HG03064 (cell line): ENCODE measurements at regions not wholly inside any gene's neighbourhood (a gene's known extent, or its start where the extent isn't known, plus 50 kb on each side); places are given as distances from the start of the nearest gene placed in this dataset.

Experiments used
- ATAC-seq: cut with Tn5 transposase; IDR thresholded peaks from one replicate; pipeline ENCODE4 v1.9.1; 2021; ENCODE audit warnings: low read depth; ENCODE audit not compliant: unreplicated experiment

DNA sequence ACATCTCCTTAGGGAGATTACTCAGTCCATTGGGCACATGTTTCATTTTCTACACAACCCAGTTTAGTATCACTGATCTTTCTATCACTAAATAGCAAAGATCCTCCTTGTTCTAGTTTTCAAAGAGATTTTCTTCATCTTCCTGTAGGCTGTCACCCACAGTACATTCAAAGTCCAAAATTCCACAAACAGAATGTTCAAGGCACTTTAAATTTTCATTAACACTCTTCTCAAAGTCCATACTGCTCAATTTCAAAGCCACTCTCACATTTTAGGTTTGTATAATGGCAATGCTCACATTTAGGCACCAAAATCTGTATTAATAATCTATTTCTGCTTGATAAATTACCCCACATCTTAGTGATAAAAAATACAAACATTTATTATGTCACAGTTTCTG, 152.8 kb downstream of the FSIP2 start:
- ATAC-seq, result no peak

DNA sequence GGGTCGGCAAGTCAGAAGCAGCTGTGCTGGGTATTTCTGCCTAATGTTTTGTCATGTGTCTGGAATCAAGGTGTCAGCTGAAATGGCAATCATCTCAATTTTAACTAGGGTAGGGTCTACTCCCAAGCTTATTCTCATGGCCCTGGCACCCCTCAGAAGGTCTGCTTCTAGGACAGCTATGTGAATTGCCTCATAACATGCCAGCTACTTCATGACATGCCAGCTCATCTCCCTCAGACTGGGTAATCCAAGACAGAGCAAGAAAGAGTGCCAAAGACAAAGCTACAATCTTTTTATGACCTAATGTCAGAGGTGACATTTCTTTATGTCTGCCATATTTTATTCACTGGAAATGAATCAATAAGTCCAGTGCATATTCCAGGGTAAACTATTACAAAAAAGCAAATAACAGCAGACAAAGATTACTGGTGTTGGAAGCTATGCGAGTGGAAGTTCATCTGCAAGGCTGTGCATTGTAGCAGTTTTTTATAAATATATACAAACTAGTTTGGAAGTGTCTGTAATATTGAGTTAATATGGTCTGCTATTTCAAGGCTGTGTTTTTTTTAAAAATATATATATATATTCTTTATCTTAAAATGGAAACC, 153.3 kb downstream of the FSIP2 start:
- no peak for ATAC-seq

DNA sequence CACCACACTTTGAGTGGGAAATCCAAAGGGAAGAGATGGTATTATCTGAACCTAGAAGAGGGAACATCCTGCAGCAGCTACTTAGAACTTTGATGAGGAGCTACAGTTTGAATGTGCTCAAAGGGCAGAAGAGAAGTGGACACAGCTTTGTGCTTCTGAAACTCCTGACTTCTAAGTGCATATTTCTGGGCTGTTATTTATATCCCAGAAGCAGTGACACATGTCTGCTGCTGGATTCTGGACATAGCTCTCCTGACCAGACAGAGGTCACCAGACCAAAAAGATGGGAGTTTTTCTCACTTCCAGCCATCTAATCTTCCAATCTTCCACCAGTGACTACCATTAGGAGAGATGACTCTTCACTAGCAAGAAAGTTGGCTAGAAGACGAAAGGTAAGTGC, 153.9 kb downstream of the FSIP2 start:
- no peak for ATAC-seq

DNA sequence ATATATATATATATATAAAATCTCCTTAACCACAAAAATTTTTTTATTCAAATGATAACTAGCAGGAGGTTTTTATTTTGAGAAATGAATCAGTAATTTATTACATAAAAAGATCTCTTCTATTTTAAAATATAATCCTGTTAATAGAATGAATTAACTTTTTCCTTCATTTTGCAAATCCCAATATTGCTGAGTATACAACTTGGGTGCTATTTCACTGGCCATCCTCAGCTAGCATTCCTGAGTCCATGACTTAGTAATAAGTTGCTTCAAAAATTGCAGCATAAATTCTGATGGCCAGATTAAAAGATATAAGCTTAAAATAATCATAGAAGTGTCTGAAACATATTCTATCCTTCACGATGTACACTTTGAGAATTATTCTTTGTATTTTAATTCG, 155.6 kb downstream of the FSIP2 start:
- no peak for ATAC-seq

DNA sequence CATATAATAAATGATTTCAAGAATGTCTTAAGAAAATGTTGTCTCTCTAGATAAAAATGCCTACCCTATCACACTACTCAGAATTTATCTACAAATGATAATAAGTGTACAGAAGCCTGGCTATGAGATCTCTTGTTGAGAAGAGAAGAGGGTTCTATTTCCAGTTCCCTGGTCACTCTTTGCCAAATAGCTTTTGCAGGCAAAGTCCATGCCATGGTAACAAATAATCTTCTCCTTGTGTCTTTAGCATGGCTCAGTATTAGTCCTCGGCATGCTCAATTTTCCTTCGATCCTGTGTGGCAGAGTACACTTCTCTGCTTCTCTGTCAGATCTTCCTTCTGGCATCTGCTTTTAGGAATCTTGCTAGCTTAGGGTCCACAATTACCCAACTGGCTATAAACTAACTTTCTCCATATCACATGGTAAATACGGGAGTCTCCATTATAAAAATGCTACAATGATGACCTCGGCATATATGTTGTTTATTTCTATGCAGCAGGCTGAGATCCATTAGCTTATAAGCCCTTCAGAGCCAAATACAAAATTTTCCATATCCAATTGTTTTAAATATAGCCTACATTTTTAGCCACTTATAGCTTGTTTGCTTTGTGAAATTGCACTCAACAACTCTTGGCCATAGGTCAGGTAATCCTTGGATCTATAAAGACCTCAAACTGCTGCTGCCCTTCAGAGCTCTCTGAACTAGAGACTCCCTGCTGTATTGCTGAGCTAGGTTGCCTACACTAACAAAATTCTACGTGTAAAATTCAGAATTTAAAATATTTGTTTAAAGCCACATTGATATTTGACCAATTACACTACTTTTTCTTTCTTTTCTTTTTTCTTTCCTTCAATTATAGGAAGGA, 157.5 kb downstream of the FSIP2 start:
- ATAC-seq, result no peak

DNA sequence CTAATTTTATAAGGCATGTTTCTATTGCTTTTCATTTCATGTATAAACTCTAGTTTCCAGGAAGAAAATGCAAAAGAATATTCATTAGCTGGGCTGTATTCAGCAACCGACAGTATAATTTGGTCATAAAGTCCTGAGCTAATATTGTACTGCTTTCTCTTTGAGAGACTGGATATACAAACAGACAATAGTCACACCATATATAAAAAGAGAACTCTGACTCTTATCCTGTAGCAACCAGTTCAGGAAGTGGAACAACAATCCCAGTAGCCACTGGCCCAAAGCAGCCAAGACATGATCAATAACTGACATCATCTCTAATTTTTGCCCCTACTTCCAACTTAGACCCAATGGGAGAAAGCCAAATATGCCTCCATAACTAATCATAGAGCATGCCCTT, 160.8 kb downstream of the FSIP2 start:
- no peak for ATAC-seq

DNA sequence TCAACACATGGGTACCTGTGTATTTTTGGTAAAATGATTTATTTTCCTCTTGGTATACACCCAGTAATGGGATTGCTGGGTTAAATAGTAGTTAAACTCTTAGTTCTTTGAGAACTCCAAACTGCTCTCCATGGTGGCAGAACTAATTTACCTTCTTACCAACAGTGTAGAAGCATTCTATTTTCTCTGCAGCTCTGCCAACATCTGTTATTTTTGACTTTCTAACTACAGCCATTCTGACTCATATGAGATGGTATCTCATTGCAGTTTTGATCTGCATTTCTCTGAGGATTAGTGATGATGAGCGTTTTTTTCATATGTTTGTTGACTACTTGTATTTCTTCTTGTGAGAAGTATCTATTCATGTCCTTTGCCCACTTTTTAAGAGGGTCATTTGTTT, 180.6 kb downstream of the FSIP2 start:
- ATAC-seq, result no peak

DNA sequence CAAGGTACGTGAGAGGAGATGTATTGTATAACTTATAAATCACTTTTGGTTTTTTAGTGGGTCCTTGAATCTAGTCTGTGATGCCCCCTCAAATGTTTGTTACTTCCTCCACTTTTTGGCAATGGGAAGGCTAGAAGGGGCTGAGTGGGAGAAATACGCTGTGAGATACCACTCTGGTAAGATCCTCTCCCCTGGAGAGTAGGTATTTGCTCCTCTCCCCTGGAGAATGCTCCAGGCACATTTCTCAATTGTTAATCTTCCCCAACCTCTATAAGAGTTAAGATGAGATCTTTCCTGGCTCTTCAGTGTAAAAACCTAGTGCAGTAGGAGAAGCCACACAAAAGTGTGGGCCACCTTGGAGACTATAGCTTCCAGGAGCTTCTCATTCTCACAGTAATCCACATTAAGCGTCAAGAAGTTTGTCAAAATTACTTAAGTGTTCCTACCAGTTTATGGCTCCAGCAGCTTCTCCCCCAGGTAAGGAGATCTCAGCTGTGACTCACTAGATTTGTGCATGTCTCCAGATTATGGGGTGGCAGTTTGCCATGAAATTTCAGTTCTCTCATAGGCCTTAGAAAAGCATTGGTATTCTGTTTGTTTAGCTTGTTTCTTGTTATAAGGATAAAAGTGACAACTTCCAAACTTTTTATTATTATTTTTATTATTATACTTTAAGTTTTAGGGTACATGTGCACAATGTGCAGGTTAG, 182.6 kb downstream of the FSIP2 start:
- no peak for ATAC-seq

DNA sequence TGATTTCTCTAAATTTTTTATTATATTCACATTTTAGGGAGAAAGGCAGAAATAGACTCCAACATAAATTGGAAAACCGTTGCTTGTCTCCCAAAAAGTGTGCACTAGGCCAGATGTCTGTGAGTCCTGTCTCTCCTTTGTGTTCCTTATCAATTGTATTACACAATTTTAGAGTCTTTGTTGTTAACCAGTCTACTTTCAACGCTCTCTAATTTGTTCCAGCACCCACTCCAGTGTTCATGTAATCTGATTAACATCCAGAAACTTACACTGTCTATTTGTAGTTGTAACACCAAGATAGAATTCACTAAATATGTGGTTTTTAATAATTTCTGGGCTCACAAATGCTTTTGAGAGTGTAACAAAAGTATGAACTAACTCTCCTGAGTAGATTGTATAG, 195.6 kb downstream of the FSIP2 start:
- ATAC-seq, result no peak

DNA sequence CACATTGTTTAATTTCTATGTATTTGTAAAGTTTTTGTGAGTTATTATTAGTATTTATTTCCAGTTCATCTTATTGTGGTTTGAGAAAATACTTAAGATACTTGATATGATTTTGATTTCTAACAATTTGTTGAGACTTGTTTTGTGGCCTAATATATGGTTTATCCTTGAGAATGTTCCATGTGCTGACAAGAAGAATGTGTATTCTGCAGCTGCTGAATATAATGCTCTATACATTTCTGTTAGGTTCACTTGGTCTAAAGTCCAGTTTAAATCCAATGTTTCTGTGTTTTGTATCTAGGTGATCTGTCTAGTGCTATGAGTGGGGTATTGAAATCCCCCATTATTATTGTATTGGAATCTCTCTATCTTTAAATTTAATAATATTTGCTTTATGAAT, 201.3 kb downstream of the FSIP2 start:
- no peak for ATAC-seq

DNA sequence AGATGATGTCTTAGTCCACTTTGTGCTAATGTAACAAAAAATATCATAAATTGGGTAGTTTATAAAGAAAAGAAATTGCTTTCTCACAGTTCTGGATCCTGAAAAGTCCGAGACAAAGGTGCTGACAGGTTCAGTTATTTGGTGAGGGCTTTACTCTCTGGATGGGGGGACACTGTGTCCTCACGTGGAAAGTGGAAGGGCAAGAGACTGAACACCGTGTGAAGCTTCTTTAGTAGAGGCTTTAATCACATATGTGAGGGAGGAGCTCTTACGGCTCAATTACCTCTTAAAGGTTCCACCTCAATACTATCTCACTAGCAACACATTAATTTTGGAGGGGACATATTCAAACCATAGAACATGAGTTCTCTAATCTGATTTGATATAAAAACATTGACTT, 204.3 kb downstream of the FSIP2 start:
- no peak for ATAC-seq

DNA sequence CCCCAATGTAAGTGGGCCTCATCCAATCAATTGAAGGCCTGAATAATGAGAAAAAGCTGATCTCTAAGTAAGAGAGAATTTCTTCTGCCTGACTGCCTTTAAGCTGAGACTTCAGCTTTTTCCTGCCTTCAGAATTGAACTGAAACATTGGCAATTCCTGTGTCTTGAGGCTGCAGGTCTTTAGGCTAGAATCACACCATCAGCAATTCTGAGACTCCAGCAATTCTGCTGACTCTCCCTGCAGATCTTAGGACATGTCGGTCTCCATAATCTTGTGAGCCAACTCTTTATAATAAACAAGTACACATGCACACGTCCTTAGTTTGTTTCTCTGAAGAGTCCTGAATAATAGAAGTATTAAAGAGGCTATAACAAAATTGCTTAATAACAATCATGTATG, 209.1 kb downstream of the FSIP2 start:
- no peak for ATAC-seq

DNA sequence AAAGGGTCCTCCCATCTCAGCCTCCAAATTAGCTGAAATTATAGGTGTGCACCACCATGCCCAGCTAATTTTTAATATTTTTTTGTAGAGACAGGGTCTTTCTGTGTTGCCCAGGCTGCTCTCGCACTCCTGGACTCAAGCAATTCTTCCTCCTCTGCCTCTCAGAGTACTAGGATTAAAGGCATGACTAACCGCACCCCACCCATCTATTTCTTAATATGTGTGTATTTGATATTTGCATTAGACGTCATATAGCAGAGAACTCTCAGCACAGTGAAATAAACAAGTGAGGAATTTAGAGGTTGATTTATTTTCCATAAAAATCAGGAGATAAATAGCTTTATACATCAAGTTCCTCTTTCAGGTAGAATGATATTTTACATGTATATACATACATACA, 213.5 kb downstream of the FSIP2 start:
- ATAC-seq, result no peak

DNA sequence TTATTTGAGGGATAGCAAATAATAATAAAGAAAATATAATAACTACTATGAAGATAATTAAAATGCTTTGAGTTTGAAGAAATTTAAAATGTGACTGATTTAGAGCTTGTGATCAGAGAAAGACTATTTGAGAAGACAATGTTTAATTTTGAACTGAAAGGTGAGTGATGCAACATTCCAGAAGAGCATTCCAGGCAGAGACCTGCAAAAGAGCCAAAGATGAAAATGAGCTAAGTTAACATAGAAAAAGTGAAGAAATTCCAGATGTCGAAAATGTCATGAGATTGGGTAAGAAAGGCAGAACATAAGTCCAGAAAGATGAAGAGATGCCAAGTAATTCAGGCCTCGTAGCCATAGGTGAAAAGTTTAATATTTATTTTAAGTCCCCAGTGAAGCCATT, 215.8 kb downstream of the FSIP2 start:
- no peak for ATAC-seq

DNA sequence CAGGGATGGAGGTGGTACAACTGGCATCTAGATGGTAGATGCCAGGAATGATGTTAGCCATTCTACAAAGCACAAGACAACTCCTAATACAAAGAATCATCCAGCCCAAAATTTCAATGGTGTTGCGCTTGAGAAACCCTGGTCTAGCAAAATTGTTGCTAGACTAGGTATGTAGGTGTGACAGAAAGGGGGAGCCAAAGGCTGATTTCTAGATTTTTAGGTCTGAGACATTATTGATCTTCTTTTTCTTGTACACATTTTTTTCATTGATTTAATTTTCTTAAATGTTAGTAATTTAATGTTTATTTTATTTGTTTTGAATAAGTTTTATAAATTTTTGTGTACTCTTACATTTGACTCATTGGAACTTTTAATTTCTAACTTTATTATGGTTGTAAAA, 216.4 kb downstream of the FSIP2 start:
- no peak for ATAC-seq

DNA sequence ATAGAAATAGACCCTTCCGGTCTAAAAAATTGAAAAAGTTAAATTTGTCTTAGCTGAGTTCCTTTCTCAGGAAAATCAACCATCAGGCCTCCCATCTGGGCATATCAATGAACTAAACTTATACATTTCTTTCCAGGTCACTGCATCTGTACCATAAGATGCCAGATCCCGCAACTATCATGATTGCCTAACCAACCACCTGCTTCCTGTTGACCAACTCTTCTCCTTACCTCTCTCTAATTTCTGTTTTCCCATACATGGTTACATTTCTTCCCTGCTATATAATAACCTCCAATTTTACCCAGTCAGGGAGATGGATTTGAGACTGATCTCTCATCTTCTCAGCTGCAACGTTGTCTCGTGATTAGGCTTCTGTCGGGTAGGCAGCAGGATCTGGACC, 228.7 kb downstream of the FSIP2 start:
- no peak for ATAC-seq

DNA sequence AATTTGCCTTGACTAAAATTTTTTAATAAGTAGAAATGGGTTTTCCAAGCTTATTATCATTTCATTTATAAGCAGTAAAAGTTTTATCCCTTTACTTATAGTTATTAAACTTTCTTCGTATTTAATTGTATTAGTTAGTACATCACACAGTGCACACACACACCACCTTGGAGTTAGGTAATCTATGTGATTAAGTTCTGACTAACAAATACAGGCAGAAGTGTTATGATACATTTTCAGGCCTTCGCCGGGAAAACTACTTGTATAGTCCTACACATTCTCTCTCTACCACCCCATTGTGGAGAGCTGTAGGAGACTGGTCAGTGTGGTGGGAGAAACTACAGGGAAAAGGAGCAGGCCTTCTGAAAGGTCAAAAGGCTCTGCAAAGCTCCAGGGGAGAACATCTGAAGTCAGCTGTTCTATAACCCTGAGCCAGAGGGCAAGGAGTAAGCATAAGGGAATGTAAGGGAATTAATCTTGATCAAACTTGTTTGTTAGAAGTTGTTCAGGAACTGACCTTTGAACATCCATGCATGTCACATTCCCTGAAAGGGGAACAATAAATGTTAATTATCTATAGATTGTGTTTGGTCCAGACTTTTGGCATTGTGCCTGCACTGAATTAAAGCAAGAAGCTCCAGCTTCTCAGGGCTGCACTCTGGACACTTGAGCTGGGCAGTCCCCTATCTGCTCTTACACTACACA, 231.7 kb downstream of the FSIP2 start:
- no peak for ATAC-seq

DNA sequence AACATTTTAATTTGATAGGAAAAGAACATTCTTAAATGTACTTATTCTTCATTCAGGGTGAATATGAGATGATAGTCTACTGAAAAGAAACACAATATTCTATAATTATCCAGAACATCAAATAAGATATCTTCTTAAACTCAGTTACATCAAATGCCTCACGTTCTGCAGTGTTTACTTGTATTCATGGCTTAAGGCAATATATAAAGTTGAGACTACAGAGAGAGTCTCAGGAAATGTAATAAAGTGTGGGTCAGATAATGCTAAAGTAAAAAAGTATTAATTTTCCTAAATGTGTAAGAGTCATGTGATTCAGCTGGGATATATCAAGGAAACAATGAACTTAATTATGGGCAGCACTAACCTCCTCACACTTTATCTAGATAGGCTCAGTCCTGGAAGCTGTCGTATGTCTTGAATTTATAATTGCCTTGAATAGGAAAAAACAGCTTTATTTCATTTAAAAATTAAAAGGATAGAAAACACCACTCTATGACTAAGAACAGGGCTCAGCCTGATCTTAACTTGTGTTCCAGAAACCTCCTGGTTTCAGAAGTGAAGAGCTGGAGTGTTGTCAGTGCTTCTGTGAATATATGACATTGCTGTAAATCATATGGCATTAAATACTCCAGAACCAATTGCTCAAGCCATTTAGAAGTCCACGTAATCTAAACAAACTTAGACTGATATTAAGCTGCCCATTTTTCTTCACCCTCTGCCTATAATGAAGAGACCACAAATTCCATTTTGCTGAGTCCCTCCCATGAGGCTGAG, 240.2 kb downstream of the FSIP2 start:
- ATAC-seq, result no peak

DNA sequence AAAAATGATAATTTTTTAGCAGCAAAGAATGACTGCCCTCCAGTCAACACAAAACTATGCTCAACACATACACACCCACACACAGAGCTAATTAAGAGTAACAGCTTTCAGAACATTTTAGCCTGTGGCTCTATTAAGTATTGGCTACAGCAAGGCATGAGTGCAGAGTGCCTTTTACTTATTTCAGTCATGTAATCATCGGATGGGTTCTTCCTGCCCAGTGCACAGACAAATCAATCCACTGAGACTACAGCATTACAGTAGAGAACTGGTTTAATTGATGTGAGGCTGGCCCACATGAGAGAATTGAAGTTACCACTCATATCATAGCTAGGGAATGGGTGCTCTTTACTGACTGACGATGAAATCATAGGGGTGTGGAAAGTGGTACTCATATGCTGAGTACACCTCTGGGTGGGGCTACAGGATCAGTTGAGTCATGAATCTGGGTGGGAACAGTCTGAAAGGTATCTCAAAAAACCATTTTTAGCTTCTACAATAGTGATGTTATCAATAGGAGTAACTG, 241.0 kb downstream of the FSIP2 start:
- ATAC-seq, result no peak

DNA sequence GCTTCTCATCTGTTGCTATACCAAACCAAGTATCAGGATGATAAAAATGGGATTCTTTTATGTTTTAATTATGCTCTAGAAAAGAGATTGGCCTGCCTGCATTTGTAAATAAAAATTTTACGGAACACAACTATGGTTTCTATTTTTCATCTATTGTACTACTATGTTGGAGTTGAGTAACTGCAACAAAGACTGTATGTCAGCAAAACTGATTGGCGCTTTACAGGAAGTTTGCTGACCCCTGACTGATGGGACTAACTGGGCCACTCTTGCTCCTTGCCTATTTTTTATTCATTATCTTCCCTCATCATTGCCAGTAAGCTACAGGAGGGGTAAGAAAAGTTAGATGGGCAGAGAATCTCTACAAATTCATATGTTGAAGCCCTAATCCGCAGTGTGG, 242.3 kb downstream of the FSIP2 start:
- ATAC-seq, result no peak
